CD4-positive, alpha-beta T cell (primary cell): ENCODE measurements at regions not wholly inside any gene's neighbourhood (a gene's known extent, or its start where the extent isn't known, plus 50 kb on each side); places are given as distances from the start of the nearest gene placed in this dataset.

Source experiments
- ATAC-seq: fragments of 200-7000 bp; cut with Tn5 transposase; one replicate; pipeline ENCODE4 v1.10.0; 2022; ENCODE audit warnings: mild to moderate bottlenecking; ENCODE audit not compliant: poor library complexity
- CTCF ChIA-PET: fragments of 350-600 bp; sonication (Branson Sonifier 250); formaldehyde crosslinking; loops from one replicate; lab custom pipeline; 2021; ENCODE audit warnings: antibody characterized with exemption, inconsistent platforms; lab: Charles Lee
- POLR2A ChIA-PET: fragments of 350-600 bp; sonication (Branson Sonifier 250); formaldehyde crosslinking; loops from one replicate; lab custom pipeline; 2021; ENCODE audit warnings: antibody characterized with exemption, inconsistent platforms; lab: Charles Lee
- DNase-seq, 14 experiments: peaks; one replicate each; pipeline ENCODE4 v3.0.0-alpha.2; 2013 to 2020; ENCODE audit warnings: mixed read lengths in 2 of 14
- H3K27ac ChIP-seq, 2 donors: one replicate each; pipeline versions ENCODE4 v1.5.1 to v1.7.0; 2013; ENCODE audit warnings: low read length in 2 of 2, low read depth in 1 of 2, mild to moderate bottlenecking in 1 of 2
- H3K27me3 ChIP-seq, 2 experiments: 1 replicate in 1 of 2; 2 replicates in 1 of 2; pipeline versions ENCODE4 v1.6.1 to v1.7.0; 2013; ENCODE audit warnings: low read length in 2 of 2, control low read depth in 1 of 2, mild to moderate bottlenecking in 1 of 2, moderate library complexity in 1 of 2; ENCODE audit not compliant: insufficient read depth in 2 of 2, control insufficient read depth in 1 of 2
- H3K36me3 ChIP-seq: one replicate; pipeline ENCODE4 v1.6.1; 2013; ENCODE audit warnings: low read length, control low read depth; ENCODE audit not compliant: insufficient read depth
- H3K4me1 ChIP-seq: one replicate; pipeline ENCODE4 v1.6.1; 2013; ENCODE audit warnings: low read length, control low read depth; ENCODE audit not compliant: insufficient read depth
- H3K4me3 ChIP-seq: one replicate; pipeline ENCODE4 v1.5.1; 2013; ENCODE audit warnings: mild to moderate bottlenecking, low read length, moderate library complexity
- H3K9me3 ChIP-seq, 2 experiments: 1 replicate in 1 of 2; 2 replicates in 1 of 2; pipeline versions ENCODE4 v1.6.1 to v1.7.0; 2013; ENCODE audit warnings: low read length in 2 of 2, mild to moderate bottlenecking in 2 of 2, control low read depth in 1 of 2, moderate library complexity in 1 of 2; ENCODE audit not compliant: control insufficient read depth in 1 of 2, insufficient read depth in 1 of 2
- H3K27ac Mint-ChIP-seq: one replicate; pipeline ENCODE4 v1.8.0; 2020; ENCODE audit warnings: mixed read lengths
- H3K27me3 Mint-ChIP-seq: one replicate; pipeline ENCODE4 v1.8.0; 2021; ENCODE audit warnings: mixed read lengths
- H3K36me3 Mint-ChIP-seq: one replicate; pipeline ENCODE4 v1.8.0; 2021; ENCODE audit warnings: low read depth, mixed read lengths
- H3K4me1 Mint-ChIP-seq: one replicate; pipeline ENCODE4 v1.8.0; 2021; ENCODE audit warnings: low read depth, mixed read lengths
- H3K4me3 Mint-ChIP-seq: one replicate; pipeline ENCODE4 v1.8.0; 2020; ENCODE audit warnings: mild to moderate bottlenecking, mixed read lengths
- H3K9me3 Mint-ChIP-seq: one replicate; pipeline ENCODE4 v1.8.0; 2020; ENCODE audit warnings: mixed read lengths
- CTCF ChIP-seq: fragments of 200-600 bp; IDR thresholded peaks from one replicate; pipeline ENCODE4 v1.8.0; 2022; ENCODE audit warnings: antibody characterized with exemption, mild to moderate bottlenecking
- intact Hi-C, 2 experiments: fragments of 100-400 bp; cut with DNase I in 1 of 2; cut with micrococcal nuclease in 1 of 2; formaldehyde crosslinking; loops; one replicate each; pipeline versions ENCODE4 v1.15.1 to v1.9.0; 2023 to 2025; cut with DNase I, micrococcal nuclease

- H3K27me3 ChIP-seq, result no peaks in the 10 kb centered on the region
- intact Hi-C loops, result no loop called here
- no peaks in the 10 kb centered on the region for H3K4me1 ChIP-seq
- H3K27ac ChIP-seq, result no peak overlapping the region
- ATAC-seq (no peak), DNase-seq (no peak)
- H3K4me1 Mint-ChIP-seq, result no peaks in the 10 kb centered on the region
- H3K4me3 ChIP-seq, result no peak overlapping the region
- POLR2A ChIA-PET, result no interaction called here
- H3K4me3 Mint-ChIP-seq, result no peak overlapping the region
- H3K9me3 ChIP-seq, result peaks cover 0 to 3% of the 10 kb centered on the region in 2 experiments
- no peak overlapping the region for H3K27ac Mint-ChIP-seq
- H3K27me3 Mint-ChIP-seq, result no peaks in the 10 kb centered on the region
- no peak for TF ChIP-seq CTCF
- CTCF ChIA-PET, result interaction anchor here (0.6 kb wide), 1 partner anchor 634 kb away, joined by 4 read pairs; no protein-coding TSS in a partner anchor
- peaks cover 18% of the 10 kb centered on the region for H3K9me3 Mint-ChIP-seq
- H3K36me3 ChIP-seq, result no peaks in the 10 kb centered on the region
- H3K36me3 Mint-ChIP-seq, result no peaks in the 10 kb centered on the region
These were observed 794.3 kb upstream of the MIR17HG start for GRCh38 chr13:90553159-90553558.

- Mint-ChIP-seq H3K27ac (no peak overlapping the region), H3K36me3 (no peaks in the 10 kb centered on the region), H3K4me1 (no peaks in the 10 kb centered on the region), H3K27me3 (no peaks in the 10 kb centered on the region), H3K4me3 (no peak overlapping the region), H3K9me3 (peaks cover 17% of the 10 kb centered on the region)
- H3K4me3 ChIP-seq, result no peak overlapping the region
- intact Hi-C loops, result no loop called here
- CTCF ChIA-PET, result no interaction called here
- no peak for TF ChIP-seq CTCF
- DNase-seq (no peak), ATAC-seq (no peak)
- no peaks in the 10 kb centered on the region for H3K4me1 ChIP-seq
- POLR2A ChIA-PET, result no interaction called here
- no peaks in the 10 kb centered on the region for H3K9me3 ChIP-seq
- H3K27me3 ChIP-seq, result no peaks in the 10 kb centered on the region
- H3K36me3 ChIP-seq, result no peaks in the 10 kb centered on the region
- H3K27ac ChIP-seq, result no peak overlapping the region
These were observed 789.9 kb upstream of the MIR17HG start for GRCh38 chr13:90557626-90558025.

GRCh38 chr13:90562443-90562842 is 785.0 kb upstream of the MIR17HG start:
- ChIA-PET CTCF (no interaction called here), POLR2A (no interaction called here)
- Mint-ChIP-seq H3K4me1 (no peaks in the 10 kb centered on the region), H3K27me3 (no peaks in the 10 kb centered on the region), H3K27ac (no peak overlapping the region), H3K4me3 (no peak overlapping the region), H3K9me3 (peaks cover 9% of the 10 kb centered on the region), H3K36me3 (no peaks in the 10 kb centered on the region)
- peaks cover 0 to 5% of the 10 kb centered on the region in 2 experiments for H3K9me3 ChIP-seq
- no peaks in the 10 kb centered on the region for H3K36me3 ChIP-seq
- no peaks in the 10 kb centered on the region for H3K4me1 ChIP-seq
- no peak overlapping the region for H3K27ac ChIP-seq
- ATAC-seq, result no peak
- no peaks in the 10 kb centered on the region for H3K27me3 ChIP-seq
- TF ChIP-seq CTCF, result no peak
- no peak overlapping the region for H3K4me3 ChIP-seq
- intact Hi-C loops, result no loop called here
- DNase-seq, result no peak
